ENCODE measurements at regions not wholly inside any gene's neighbourhood (a gene's known extent, or its start where the extent isn't known, plus 50 kb on each side); places are given as distances from the start of the nearest gene placed in this dataset.

- H3K4me1 ChIP-seq (ENCODE audit: insufficient read depth, low read length, poor library complexity, severe bottlenecking): no peaks in the 10 kb centered on the region
- ChIA-PET CTCF (ENCODE audit: unreplicated experiment) (no interaction called here), POLR2A (interaction anchor here (0.6 kb wide), 1 partner anchor 280 kb away, joined by 3 read pairs; no protein-coding TSS in a partner anchor)
- intact Hi-C loops (cut with micrococcal nuclease; ENCODE audit: unreplicated experiment): no loop called here
- H3K27ac ChIP-seq (ENCODE audit: low read depth, low read length, poor library complexity, severe bottlenecking): no peak overlapping the region
- TF ChIP-seq CTCF (conservative IDR thresholded peaks at IDR 0.05; ENCODE audit: low read length): no peak
- no peak for TF ChIP-seq EZH2phosphoT487 (IDR thresholded peaks at IDR 0.05; ENCODE audit: borderline replicate concordance, low read depth, low read length)
- H3K4me3 ChIP-seq (ENCODE audit: low read depth, low read length, poor library complexity, severe bottlenecking): no peak overlapping the region
- no peak overlapping the region for H3K4me2 ChIP-seq (ENCODE audit: low read length)
- no peak for DNase-seq (ENCODE audit: low spot score)
- no peaks in the 10 kb centered on the region for H3K9me3 ChIP-seq (ENCODE audit: low read length)
- no peaks in the 10 kb centered on the region for H3K79me2 ChIP-seq (ENCODE audit: insufficient read depth, low read depth, low read length)
- H3K36me3 ChIP-seq (ENCODE audit: insufficient read depth, low read length): no peaks in the 10 kb centered on the region
- H2AFZ ChIP-seq (ENCODE audit: low read length): no peak overlapping the region
- no TSS peak for BruUV-seq (replicated peaks)
- no peaks in the 10 kb centered on the region for H4K20me1 ChIP-seq (ENCODE audit: insufficient read depth, low read length)
- no peaks in the 10 kb centered on the region for H3K9me2 ChIP-seq (ENCODE audit: insufficient read depth, low read length)
Observed at GRCh38 chr1:219324629-219325367, 151.1 kb downstream of the LYPLAL1 start.

- intact Hi-C loops (cut with micrococcal nuclease; ENCODE audit: unreplicated experiment): no loop called here
- Histone ChIP-seq H3K4me2 (ENCODE audit: low read length) (no peak overlapping the region), H3K36me3 (ENCODE audit: insufficient read depth, low read length) (no peaks in the 10 kb centered on the region), H3K9me2 (ENCODE audit: insufficient read depth, low read length) (no peaks in the 10 kb centered on the region), H2AFZ (ENCODE audit: low read length) (no peak overlapping the region), H3K4me1 (ENCODE audit: insufficient read depth, low read length, poor library complexity, severe bottlenecking) (no peaks in the 10 kb centered on the region), H3K27ac (ENCODE audit: low read depth, low read length, poor library complexity, severe bottlenecking) (no peak overlapping the region), H3K9me3 (ENCODE audit: low read length) (no peaks in the 10 kb centered on the region), H3K4me3 (ENCODE audit: low read depth, low read length, poor library complexity, severe bottlenecking) (no peak overlapping the region), H4K20me1 (ENCODE audit: insufficient read depth, low read length) (no peaks in the 10 kb centered on the region), H3K79me2 (ENCODE audit: insufficient read depth, low read depth, low read length) (no peaks in the 10 kb centered on the region)
- ChIA-PET POLR2A (no interaction called here), CTCF (ENCODE audit: unreplicated experiment) (no interaction called here)
- TF ChIP-seq CTCF (conservative IDR thresholded peaks at IDR 0.05; ENCODE audit: low read length) (no peak), EZH2phosphoT487 (IDR thresholded peaks at IDR 0.05; ENCODE audit: borderline replicate concordance, low read depth, low read length) (no peak)
- no TSS peak for BruUV-seq (replicated peaks)
- DNase-seq (ENCODE audit: low spot score): no peak
Observed at GRCh38 chr1:219324171-219324570, 150.5 kb downstream of the LYPLAL1 start.

GRCh38 chr1:219323426-219323825 lies 149.7 kb downstream of the LYPLAL1 start:
- CTCF ChIA-PET (ENCODE audit: unreplicated experiment): no interaction called here
- Histone ChIP-seq H3K4me2 (ENCODE audit: low read length) (no peak overlapping the region), H2AFZ (ENCODE audit: low read length) (no peak overlapping the region), H3K79me2 (ENCODE audit: insufficient read depth, low read depth, low read length) (no peaks in the 10 kb centered on the region), H4K20me1 (ENCODE audit: insufficient read depth, low read length) (no peaks in the 10 kb centered on the region), H3K4me3 (ENCODE audit: low read depth, low read length, poor library complexity, severe bottlenecking) (no peak overlapping the region), H3K36me3 (ENCODE audit: insufficient read depth, low read length) (no peaks in the 10 kb centered on the region), H3K27ac (ENCODE audit: low read depth, low read length, poor library complexity, severe bottlenecking) (no peak overlapping the region), H3K4me1 (ENCODE audit: insufficient read depth, low read length, poor library complexity, severe bottlenecking) (no peaks in the 10 kb centered on the region), H3K9me2 (ENCODE audit: insufficient read depth, low read length) (no peaks in the 10 kb centered on the region), H3K9me3 (ENCODE audit: low read length) (no peaks in the 10 kb centered on the region)
- BruUV-seq (replicated peaks): no TSS peak
- POLR2A ChIA-PET: no interaction called here
- intact Hi-C loops (cut with micrococcal nuclease; ENCODE audit: unreplicated experiment): no loop called here
- no peak for DNase-seq (ENCODE audit: low spot score)
- TF ChIP-seq EZH2phosphoT487 (IDR thresholded peaks at IDR 0.05; ENCODE audit: borderline replicate concordance, low read depth, low read length) (no peak), CTCF (conservative IDR thresholded peaks at IDR 0.05; ENCODE audit: low read length) (no peak)
